ENCODE measurements at regions not wholly inside any gene's neighbourhood (a gene's known extent, or its start where the extent isn't known, plus 50 kb on each side); places are given as distances from the start of the nearest gene placed in this dataset.

- TF ChIP-seq, protein P1, sequence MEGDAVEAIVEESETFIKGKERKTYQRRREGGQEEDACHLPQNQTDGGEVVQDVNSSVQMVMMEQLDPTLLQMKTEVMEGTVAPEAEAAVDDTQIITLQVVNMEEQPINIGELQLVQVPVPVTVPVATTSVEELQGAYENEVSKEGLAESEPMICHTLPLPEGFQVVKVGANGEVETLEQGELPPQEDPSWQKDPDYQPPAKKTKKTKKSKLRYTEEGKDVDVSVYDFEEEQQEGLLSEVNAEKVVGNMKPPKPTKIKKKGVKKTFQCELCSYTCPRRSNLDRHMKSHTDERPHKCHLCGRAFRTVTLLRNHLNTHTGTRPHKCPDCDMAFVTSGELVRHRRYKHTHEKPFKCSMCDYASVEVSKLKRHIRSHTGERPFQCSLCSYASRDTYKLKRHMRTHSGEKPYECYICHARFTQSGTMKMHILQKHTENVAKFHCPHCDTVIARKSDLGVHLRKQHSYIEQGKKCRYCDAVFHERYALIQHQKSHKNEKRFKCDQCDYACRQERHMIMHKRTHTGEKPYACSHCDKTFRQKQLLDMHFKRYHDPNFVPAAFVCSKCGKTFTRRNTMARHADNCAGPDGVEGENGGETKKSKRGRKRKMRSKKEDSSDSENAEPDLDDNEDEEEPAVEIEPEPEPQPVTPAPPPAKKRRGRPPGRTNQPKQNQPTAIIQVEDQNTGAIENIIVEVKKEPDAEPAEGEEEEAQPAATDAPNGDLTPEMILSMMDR (IDR thresholded peaks at IDR 0.05; ENCODE audit: low read depth, low read length): no peak
- TF ChIP-seq EZH2phosphoT487 (IDR thresholded peaks at IDR 0.05; ENCODE audit: low read depth): no peak
Measured at GRCh38 chr15:25937796-25938195, 74.7 kb upstream of the ATP10A start.

Data from OCI-LY3 (cell line).